Testis (tissue), 2 donors: ENCODE measurements at regions not wholly inside any gene's neighbourhood (a gene's known extent, or its start where the extent isn't known, plus 50 kb on each side); places are given as distances from the start of the nearest gene placed in this dataset.

ENCODE experiments used
- CTCF ChIP-seq, 3 experiments: fragments of 450-650 bp in 2 of 3; fragments of 200-600 bp in 1 of 3; sonication (generic) in 1 of 3; IDR thresholded peaks; one replicate each; pipeline ENCODE4 v1.5.1; 2016 to 2019; ENCODE audit warnings: antibody characterized with exemption in 3 of 3, mild to moderate bottlenecking in 2 of 3, moderate library complexity in 1 of 3
- POLR2A ChIP-seq: fragments of 450-650 bp; IDR thresholded peaks from one replicate; pipeline ENCODE4 v1.6.1; 2017; ENCODE audit warnings: antibody characterized with exemption, mild to moderate bottlenecking, moderate library complexity

- TF ChIP-seq POLR2A (no peak), CTCF (IDR thresholded peaks at IDR 0.05) (no peak)
Measured at GRCh38 chr18:73683409-73684238, 464.0 kb downstream of the FBXO15 start.
